ENCODE measurements at regions not wholly inside any gene's neighbourhood (a gene's known extent, or its start where the extent isn't known, plus 50 kb on each side); places are given as distances from the start of the nearest gene placed in this dataset.

GRCh38 chr12:17286874-17287273, 680.9 kb upstream of the LMO3 start:
- TF ChIP-seq POLR2A (IDR thresholded peaks at IDR 0.05; ENCODE audit: low read depth, low read length) (no peak), SPI1 (IDR thresholded peaks at IDR 0.05; ENCODE audit: low read depth, low read length) (no peak), POLR2AphosphoS5 (IDR thresholded peaks at IDR 0.05; ENCODE audit: low read depth, low read length) (no peak)
